GM18520 (cell line): ENCODE measurements at regions not wholly inside any gene's neighbourhood (a gene's known extent, or its start where the extent isn't known, plus 50 kb on each side); places are given as distances from the start of the nearest gene placed in this dataset.

ENCODE experiments used
- ATAC-seq: cut with Tn5 transposase; IDR thresholded peaks from one replicate; pipeline ENCODE4 v1.9.1; 2021; ENCODE audit not compliant: unreplicated experiment

GRCh38 chr3:55244247-55244646, 242.9 kb downstream of the WNT5A start:
- ATAC-seq: no peak

GRCh38 chr3:55243678-55244077, 243.4 kb downstream of the WNT5A start:
- no peak for ATAC-seq

- no peak for ATAC-seq
These were observed 244.2 kb downstream of the WNT5A start for GRCh38 chr3:55242921-55243320.

- no peak for ATAC-seq
These were observed 246.0 kb downstream of the WNT5A start for GRCh38 chr3:55241098-55241497.

- no peak for ATAC-seq
These were observed 251.7 kb downstream of the WNT5A start for GRCh38 chr3:55235416-55235815.

- ATAC-seq: no peak
These were observed 260.4 kb downstream of the WNT5A start for GRCh38 chr3:55226696-55227095.

GRCh38 chr3:55218577-55218976, 268.5 kb downstream of the WNT5A start:
- no peak for ATAC-seq

- no peak for ATAC-seq
These were observed 279.4 kb downstream of the WNT5A start for GRCh38 chr3:55207744-55208143.

GRCh38 chr3:55205990-55206389, 278.1 kb upstream of the LRTM1 start:
- ATAC-seq: no peak

- no peak for ATAC-seq
These were observed 276.6 kb upstream of the LRTM1 start for GRCh38 chr3:55204417-55204816.

GRCh38 chr3:55203546-55203945, 275.7 kb upstream of the LRTM1 start:
- ATAC-seq: no peak

GRCh38 chr3:55203006-55203405, 275.1 kb upstream of the LRTM1 start:
- ATAC-seq: no peak

GRCh38 chr3:55202326-55202725, 274.5 kb upstream of the LRTM1 start:
- no peak for ATAC-seq

- ATAC-seq: no peak
These were observed 273.9 kb upstream of the LRTM1 start for GRCh38 chr3:55201779-55202178.

GRCh38 chr3:55200906-55201305, 273.0 kb upstream of the LRTM1 start:
- ATAC-seq: no peak

- no peak for ATAC-seq
These were observed 270.7 kb upstream of the LRTM1 start for GRCh38 chr3:55198554-55198953.

GRCh38 chr3:55197021-55197420, 269.2 kb upstream of the LRTM1 start:
- ATAC-seq: no peak

GRCh38 chr3:55196495-55196894, 268.6 kb upstream of the LRTM1 start:
- no peak for ATAC-seq

- no peak for ATAC-seq
These were observed 266.5 kb upstream of the LRTM1 start for GRCh38 chr3:55194376-55194775.

- no peak for ATAC-seq
These were observed 264.3 kb upstream of the LRTM1 start for GRCh38 chr3:55191911-55192775.

- no peak for ATAC-seq
These were observed 262.5 kb upstream of the LRTM1 start for GRCh38 chr3:55190331-55190730.

- no peak for ATAC-seq
These were observed 261.5 kb upstream of the LRTM1 start for GRCh38 chr3:55189359-55189801.

- no peak for ATAC-seq
These were observed 257.5 kb upstream of the LRTM1 start for GRCh38 chr3:55185380-55185779.
